Activated effector memory CD4-positive, alpha-beta T cell treated with anti-CD3 and anti-CD28 coated beads, Interleukin-2, amount 50 U/mL, for 16 hours (primary cell): ENCODE measurements at regions not wholly inside any gene's neighbourhood (a gene's known extent, or its start where the extent isn't known, plus 50 kb on each side); places are given as distances from the start of the nearest gene placed in this dataset.
A peak's percentile ranks its signal among the peaks of the same experiment; 100 is the strongest.
"Not testable (repeated sequence)": the region's sequence is repeated elsewhere in the genome, so short reads cannot be mapped to it uniquely, and the experiment has no call there.

ENCODE experiments used
- DNase-seq: peaks from one replicate; pipeline ENCODE4 v3.0.0-alpha.2; 2020

DNA sequence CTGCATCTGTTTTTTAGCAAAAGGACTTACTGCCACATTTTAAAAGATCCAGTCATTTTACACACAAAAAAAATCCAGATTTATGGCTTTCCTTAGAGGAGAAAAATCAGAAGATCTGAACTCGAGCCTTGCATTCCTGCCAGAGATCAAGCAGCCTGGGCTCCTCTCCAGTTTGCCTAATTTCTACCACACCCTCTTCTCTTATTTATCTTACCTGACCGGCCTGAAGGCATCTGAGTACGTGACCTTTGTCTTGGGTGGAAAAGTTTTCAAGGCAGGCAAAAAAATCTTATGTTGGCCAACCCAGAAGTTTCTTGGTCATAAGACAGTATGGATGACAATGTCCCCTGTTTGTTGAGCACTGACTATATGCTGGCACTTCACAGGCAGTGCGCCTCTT, 60.3 kb downstream of the CHRD start:
- no peak for DNase-seq

- no peak for DNase-seq
Measured at GRCh38 chr3:184441202-184441900, 61.5 kb downstream of the CHRD start.

DNA sequence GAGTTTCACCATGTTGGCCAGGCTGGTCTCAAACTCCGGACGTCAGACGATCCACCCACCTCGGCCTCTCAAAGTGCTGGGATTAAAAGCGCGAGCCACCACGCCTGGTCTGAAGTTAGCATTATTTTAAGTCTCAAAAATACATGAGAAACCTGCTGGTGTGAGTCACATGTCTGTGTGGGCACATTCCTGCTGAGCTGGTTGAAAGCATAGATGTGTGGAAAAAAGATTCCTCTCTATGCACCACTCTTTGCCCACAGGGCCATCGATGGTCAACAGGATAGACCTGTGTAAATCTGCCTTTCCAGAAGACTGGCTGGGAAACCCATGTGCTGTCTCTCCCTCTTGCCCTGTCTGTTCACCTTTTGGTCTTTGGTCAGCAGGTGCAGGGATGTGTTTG, 63.5 kb downstream of the CHRD start:
- DNase-seq: no peak

GRCh38 chr3:184443831-184444230, 64.0 kb downstream of the CHRD start:
- peak; percentile 37 for DNase-seq

- DNase-seq: peak; percentile 52
Measured at GRCh38 chr3:184448321-184449160, 68.7 kb downstream of the CHRD start.

DNA sequence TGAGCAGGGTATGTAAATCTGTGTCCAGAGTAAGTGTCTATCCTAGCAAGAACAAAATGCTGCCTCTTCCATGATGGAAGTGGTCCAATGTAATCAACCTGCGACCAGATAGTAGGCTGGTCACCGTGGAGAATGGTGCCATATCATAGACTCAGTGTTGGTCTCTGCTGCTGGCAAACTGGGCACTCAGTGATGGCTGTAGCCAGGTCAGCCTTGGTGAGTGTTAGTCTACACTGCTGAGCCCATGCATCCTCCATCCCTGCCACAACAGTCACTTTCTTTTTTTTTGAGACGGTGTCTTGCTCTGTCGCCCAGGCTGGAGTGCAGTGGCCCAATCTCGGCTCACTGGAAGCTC, 69.3 kb downstream of the CHRD start:
- no peak for DNase-seq

DNA sequence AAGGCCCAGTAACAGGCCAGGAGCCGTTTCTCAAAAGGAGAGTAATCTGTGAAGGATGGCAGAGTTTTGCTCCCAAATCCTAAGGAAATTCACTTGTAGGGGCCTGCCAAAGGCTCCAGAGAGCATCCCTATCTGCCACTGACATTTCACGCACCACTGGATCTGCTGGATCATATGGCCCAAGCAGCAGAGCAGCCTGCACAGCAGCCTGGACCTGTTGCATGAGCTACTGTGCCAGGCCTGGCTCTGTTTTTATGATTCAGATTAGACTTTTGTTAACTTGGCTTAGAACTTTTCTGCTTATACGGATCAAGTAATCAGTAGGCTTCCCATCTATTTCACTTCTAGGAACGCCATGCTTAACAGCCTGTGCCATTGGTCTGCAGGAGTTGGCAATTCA, 70.7 kb downstream of the CHRD start:
- DNase-seq: no peak

DNA sequence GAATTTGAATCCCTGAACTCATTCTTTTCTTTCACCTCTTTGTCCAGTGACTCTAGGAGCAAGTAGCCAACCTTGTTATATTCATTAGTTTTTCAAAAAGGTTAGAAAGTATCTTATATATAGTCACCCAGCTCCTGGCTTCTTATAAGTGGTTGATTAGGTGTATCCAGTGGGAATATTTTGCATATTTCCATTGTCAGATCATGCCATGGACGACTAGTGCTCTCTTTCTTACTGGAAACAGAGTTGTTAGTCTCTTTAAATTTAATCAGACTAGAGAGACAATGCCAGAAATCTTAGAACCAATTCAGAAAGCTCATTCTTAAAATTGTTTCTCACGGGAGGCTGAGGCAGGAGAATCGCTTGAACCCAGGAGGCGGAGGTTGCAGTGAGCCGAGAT, 73.4 kb downstream of the CHRD start:
- no peak for DNase-seq

GRCh38 chr3:184455991-184456390, 76.1 kb downstream of the CHRD start:
- DNase-seq: no peak

- no peak for DNase-seq
Measured at GRCh38 chr3:184456476-184456875, 76.6 kb downstream of the CHRD start.

GRCh38 chr3:184457329-184457728, 77.5 kb downstream of the CHRD start:
- no peak for DNase-seq

DNA sequence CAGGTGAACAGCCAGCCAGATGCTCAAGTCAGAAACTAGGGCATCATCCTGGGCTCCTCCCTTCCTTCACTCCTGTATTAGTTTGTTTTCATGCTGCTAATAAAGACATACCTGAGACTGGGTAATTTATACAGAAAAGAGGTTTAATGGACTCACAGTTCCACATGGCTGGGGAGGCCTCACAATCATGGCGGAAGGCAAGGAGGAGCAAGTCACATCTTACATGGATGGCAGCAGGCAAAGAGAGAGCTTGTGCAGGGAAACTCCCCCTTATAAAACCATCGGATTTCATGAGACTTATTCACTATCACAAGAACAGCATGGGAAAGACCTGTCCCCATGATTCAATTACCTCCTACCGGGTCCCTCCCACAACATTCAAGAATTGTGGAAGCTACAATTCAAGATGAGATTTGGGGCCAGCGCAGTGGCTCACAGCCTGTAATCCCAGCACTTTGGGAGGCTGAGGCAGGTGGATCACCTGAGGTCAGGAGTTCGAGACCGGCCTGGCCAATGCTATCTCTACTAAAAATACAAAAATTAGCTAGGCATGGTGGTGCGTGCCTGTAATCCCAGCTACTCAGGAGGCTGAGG, 78.0 kb downstream of the CHRD start:
- DNase-seq: not testable (repeated sequence)

GRCh38 chr3:184459355-184459754, 79.5 kb downstream of the CHRD start:
- DNase-seq: no peak

- no peak for DNase-seq
Measured at GRCh38 chr3:184460276-184460675, 80.4 kb downstream of the CHRD start.

GRCh38 chr3:184461219-184461618, 81.4 kb downstream of the CHRD start:
- no peak for DNase-seq

- DNase-seq: no peak
Measured at GRCh38 chr3:184465883-184466412, 86.1 kb downstream of the CHRD start.

GRCh38 chr3:184466413-184466960, 86.6 kb downstream of the CHRD start:
- no peak for DNase-seq

- no peak for DNase-seq
Measured at GRCh38 chr3:184467171-184467570, 87.3 kb downstream of the CHRD start.

DNA sequence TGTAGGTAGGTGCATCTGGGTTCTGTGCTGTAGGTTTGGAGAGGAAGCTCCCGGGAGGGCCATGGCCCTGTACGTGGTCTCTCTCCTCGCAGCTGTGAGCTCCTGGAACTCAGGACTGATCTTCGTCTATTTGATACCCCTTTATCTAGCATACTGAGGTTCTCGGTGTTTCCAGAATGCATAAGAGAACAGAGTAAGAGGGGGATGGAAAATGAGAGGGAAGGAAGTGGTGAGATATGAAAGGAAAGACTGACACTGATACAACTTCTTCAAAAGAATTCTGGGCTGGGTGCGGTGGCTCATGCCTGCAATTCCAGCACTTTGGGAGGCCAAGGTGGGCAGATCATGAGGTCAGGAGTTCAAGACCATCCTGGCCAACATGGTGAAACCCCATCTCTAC, 90.7 kb downstream of the CHRD start:
- no peak for DNase-seq

GRCh38 chr3:184471439-184471838, 90.1 kb upstream of the EPHB3 start:
- no peak for DNase-seq

- DNase-seq: no peak
Measured at GRCh38 chr3:184472723-184473428, 88.7 kb upstream of the EPHB3 start.

DNA sequence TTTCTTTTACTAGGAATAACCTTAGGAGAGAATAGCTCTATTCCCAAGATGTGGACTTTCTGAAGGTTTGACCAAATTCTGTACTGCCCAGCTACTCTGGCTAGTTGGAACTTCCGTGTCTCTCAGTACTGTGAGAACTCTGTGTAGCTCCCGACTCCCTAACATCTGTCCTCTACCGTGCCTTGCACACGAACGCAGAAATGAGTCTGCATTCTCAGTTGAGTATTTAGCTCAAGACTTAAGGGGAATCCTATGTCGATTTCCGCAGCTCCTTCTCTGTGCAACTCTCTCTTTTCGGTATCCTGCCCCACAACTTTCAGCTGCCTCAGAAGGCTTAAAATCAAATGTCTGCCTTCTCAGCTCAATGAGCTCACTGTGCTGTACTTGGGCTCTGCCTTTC, 86.7 kb upstream of the EPHB3 start:
- DNase-seq: no peak

DNA sequence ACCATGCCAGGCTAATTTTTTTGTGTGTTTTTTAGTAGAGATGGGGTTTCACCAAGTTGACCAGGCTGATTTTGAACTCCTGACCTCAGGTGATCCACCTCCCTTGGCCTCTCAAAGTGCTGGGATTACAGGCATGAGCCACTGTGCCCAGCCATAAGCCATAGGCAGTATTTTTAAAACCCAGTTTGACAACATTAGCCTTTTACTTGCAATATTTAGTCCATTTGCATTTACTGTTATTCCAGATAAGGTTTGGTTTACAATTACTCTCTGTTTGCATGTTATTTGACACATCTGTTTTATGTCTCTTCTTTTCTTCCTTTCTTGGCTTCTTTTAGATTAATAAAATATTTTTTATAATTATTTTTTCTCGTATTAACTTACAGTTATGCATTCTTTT, 83.6 kb upstream of the EPHB3 start:
- DNase-seq: no peak
